ENCODE measurements at regions not wholly inside any gene's neighbourhood (a gene's known extent, or its start where the extent isn't known, plus 50 kb on each side); places are given as distances from the start of the nearest gene placed in this dataset.
A peak's percentile ranks its signal among the peaks of the same experiment; 100 is the strongest.

DNA sequence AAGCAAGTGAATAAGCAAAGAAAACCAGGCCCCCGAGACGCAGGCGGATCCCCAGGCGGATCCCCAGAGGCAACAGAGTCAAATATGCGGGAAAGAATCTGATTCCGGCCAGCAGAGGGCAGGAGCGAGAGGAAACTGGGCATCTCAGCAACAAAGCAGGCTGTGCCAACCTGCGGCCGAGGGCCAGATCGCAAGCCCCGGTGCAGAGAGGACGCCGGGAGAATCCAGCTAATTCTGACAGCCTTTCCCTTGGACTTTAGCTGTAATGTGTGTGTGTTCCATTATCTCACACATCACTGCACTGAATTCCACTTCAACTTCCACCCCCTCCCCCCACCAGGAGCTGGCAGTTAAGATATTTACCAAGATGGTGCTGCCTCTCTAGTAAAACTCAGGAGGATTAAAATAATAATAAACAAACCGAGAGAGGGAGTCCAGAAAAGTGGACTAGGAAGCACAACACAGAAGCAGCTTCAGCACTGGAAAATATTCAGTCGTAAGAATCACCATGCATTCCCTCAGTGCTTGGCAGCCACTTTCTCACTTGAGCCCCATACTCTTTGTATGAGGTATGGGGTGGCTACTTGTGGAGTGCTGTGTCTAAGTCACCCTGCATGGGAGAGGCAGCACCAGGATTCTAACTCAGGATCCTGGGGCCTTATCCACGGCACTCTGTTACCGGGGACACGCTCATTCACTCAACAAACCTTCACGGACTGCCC is 66.2 kb upstream of the SNX9 start:
- DNase-seq (ENCODE audit: low spot score), result peak; percentile 84

DNA sequence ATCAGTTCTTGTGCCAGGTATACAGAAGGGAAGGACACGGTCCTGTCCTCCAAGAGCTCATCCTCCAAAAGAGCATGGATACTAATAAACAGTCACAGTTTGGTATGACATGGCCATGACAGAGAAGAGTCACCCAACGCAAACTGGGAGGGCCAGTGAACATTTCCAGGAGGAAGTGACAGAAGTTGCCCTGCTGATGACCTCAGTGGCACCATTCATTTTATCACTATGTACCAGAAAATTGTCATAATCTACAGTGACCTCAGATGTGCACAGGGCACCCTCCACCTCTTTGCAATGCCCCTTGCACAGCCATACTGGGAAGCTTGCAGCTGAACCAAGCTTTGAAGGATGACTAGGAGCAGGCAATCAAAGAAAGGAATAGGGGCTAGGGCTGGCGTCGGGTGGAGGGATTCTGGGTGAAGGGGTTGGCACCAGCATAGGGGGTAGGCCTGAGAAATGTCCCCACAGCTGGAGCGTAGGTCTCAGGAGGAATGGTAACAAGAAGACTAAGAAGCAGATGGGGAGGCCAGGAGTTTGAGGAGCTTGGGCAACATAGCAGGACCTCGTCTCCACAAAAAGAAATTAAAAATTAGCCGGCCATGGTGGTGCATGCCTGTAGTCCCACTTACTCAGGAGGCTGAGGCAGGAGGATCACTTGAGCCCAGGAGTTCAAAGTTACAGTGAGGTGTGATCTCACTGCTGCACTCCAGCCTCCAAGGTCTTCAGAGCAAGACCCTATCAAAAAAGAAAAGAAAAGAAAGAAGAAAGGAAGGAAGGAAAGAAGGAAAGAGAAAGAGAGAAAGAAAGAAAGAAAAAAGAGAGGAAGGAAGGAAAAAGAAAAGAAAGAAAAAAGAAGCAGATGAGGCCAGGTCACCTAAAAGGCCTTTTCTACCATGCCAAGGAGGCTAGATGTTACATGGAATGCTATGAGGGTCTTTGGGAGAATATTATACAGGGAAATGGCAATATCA is 65.3 kb upstream of the SNX9 start:
- no peak for DNase-seq (ENCODE audit: low spot score)

DNA sequence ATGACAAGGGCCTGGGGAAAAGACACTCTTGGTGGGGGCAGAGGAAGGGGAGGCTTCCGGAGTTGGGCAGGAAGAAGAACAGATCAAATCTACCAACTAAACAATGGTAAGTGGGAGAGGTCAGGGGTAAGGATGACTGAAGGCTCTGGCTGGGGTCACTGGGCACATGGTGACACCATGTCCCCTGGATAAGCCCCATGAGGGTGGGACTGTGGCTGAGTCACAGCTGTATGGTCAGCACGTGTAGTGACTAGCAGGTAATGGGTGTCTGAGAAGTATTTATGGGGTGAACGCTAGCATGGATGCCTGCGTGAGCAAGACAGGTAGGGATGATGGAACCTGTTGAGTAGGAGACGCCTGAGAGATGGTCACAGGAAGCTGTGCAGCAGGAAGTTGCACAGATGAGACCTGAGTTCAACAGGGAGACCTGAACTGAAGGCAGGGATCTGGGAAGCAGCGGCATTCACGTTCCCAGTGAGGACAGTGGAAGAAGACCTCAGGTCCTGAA is 64.5 kb upstream of the SNX9 start:
- DNase-seq (ENCODE audit: low spot score), result no peak

DNA sequence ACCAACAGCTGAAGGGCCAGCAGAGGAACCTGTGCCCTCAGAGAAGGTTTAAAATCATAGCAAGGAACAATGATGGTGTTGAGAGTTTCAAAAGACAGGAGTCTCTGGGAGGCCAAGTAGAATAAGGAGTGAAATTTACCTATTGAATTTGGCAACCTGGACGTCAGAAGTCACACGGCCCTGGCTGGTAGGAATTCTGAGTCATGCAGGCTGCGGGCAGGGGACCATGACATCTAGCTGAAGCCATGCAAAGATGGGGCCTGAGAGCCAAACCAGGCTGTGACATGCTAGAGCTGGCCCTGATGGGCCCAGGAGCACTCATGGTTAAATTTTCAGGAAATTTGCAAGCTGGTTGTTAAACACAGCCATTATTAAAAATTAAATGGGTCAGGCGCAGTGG is 64.0 kb upstream of the SNX9 start:
- DNase-seq (ENCODE audit: low spot score), result no peak

DNA sequence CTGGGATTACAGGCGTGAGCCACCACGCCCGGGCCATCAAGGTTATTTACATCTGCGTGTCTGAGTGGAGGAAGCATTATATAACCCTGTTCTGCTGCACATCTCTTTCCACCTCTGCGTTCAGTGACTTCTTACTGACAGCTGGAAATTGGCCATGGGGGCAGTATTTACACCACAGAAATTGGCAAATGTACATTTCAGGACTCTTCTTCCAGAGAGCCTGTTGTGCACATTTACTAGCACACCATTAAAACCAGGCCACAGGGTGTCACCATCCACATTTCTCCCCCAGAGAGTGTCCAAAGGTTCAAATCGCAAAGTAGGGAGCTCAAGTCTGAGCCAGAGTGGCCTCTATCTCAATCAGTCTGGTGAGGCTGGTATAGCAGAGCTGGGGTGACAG is 62.9 kb upstream of the SNX9 start:
- DNase-seq (ENCODE audit: low spot score), result no peak

DNA sequence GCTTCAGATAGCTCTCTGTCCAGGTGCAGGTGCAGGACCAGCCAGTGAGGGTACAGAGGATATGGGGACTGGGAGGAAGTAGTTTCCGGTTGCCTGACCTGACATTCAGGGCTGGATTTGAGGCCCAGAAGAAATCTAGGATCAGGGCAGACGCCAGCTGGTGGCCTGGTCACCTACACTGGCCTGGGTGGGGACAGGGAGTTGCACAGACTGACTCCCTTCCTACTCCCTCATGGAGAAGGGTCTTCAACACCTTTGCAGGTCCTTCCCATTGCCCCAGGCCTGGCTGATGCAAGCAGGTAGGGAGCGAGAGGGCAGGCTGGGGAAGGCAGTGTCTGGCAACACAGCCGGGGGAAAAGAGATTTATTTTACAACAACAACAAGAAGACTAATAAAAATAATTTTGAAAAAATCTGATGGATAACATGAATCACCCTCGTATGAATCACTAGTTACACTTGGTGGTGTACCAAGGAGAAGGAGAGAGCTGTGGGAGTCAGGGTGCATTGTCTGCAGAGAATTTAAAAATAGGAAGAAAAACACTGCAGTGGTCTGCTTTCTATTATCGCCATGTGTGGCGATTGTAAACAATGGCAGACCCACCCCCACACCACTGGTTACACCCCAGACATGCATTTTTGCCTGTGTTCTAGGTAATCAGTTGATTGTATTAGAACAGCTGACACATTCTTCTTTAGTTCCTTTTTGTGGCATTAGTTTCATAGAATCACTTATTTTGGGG is 62.3 kb upstream of the SNX9 start:
- no peak for DNase-seq (ENCODE audit: low spot score)

DNA sequence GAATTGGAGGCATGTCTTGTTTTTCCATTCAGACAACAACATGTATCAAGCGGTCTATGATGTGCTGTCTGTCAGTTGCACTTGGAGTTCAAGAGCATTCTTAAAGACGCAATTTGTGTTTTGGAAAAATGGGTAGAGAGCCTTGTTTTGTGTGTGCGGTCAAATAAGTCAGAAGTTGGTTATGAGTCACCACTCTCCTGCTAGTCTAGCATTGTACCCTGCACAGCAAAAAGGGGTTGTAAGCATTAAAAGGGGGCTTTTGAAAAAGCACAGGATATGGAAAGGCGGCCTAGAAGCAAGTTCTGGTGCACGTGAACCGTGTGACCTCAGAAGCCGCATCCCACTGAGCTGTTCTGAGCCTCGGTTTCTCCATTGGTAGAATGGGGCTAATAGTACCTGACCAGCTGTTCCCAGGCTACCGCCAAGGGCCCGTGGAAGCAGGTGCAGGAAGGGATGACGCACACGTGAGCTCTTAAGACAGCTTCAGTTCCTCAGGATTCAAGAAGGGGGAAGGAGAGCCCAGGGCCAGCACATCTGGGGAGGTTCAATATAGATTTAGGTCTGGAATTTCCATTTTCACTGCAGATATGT is 61.6 kb upstream of the SNX9 start:
- no peak for DNase-seq (ENCODE audit: low spot score)

DNA sequence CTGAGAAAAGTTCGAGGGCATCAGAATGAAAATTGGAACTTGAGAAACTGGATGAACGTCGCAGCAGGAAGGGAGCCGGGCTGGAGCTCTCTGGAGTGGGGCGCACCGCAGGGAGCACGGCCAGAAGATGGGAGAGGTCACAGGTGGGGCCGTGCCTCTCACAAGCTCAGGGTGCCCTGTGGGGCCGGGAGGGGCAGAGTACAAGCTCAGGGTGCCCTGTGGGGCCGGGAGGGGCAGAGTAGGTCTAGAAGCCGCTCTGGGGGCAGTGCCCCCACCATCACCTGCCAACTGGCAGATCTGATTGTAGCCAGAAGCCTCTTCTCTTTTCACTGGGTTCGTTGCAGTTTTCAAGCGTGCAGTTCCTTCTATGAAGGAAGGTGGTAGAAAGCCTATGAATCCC is 61.1 kb upstream of the SNX9 start:
- DNase-seq (ENCODE audit: low spot score), result no peak

DNA sequence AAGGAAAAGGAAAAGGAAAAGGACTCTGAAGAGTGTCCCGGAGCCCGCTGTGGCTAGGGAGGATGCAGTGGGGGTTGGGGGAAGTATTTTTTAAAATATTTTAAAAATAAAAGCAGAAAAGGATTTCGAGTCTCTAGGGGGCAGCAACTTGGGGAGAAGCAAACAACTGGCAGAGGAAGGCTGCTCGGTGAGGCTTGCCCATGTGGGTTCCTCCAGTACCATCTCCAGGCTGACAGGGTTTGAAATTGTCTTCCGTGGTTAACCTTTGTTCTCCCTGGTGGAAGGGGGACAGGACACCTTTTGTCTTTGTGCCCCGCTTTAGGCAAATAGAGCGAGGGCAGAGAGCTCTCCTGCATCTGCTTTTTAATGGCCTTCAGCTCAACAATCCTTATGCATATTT is 60.4 kb upstream of the SNX9 start:
- DNase-seq (ENCODE audit: low spot score), result no peak

DNA sequence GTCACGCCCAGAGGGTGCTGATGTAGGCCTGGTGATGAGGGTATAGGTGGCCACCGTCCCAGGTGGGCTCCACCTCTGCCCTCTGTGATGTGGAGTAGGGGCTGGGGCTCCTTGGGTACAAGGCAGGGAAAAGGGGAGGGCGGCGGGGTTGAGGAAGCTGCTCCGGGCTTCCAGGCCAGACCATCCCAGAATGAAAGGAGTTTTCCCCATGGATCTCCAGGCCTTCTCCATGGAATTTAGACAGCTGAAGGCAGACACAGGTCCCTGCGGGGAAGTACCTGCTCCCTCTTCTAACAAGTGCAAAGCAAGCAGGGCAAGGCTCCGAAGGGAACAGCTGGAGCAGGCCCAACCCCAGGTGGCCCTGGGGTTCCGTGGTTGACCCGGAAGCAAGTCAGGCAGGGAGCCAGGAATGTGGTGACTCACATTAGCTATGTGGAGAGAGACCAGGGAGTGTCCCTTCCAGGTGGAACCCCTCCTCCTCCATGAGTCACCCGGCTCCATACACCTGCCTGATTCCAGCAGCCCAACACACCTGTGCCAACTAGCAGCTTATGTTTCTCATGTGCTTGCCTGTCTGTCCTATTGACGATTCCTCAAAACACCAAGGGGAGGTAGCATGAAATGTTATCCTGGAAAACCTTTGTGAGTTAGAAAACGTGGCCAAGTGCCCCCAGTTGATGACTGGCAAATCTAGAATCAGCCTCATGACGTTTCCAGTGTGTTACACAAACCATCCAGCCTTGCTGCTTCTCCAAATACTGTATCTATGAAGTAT is 59.7 kb upstream of the SNX9 start:
- DNase-seq (ENCODE audit: low spot score), result peak; percentile 42

DNA sequence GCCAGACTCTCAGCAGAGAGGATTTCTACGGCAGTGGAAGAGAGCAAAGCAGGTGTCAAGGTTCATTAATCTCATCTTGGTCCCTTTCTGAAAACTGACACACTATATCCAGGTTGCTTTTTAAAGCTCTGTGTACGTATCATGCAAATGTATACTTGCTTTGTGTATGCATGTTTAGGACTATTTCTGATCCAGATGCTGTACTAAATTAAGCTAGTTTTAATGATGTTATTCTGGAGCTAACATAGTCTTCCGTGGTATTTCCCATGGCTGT is 59.2 kb upstream of the SNX9 start:
- no peak for DNase-seq (ENCODE audit: low spot score)

DNA sequence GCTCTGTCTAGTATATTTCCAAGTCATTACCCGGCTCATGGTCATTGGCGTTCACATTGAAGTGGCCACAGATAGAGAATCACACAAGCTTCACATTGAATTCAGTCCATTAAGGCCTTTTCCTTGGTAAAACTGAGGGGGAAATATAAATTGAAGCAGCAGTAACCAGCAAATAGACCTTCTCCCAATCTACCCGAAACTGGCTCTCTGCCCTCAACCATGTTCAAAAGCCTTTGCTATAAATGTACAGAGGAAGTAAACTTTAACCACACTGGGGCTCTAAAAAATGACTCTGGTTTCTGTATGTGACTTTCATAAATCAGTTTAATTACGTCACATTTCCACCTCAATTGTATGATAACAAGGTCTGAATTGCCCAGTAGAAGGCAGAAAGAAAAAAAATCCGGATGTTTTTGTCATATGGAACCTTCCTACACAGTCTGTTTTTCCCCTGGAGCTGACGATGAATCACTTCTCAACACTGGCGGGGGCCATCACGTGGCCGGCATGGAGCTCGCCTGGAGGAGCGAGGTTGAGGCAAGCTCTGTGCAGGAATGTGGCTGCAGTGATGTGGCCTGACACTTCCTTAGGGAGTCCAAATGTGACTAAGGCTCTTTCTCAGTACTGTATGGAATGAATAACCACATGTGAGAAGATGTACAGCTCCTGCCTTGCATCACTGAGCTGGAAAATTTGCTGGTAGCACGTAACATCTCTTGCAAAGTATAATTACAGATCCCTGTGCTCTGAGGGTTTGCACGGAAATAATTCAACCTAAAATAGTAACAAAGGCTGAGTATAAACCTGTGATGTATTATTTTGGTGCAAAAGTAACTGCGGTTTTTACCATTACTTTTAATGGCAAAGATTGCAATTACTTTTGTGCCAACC is 58.6 kb upstream of the SNX9 start:
- peak; percentile 37 for DNase-seq (ENCODE audit: low spot score)

DNA sequence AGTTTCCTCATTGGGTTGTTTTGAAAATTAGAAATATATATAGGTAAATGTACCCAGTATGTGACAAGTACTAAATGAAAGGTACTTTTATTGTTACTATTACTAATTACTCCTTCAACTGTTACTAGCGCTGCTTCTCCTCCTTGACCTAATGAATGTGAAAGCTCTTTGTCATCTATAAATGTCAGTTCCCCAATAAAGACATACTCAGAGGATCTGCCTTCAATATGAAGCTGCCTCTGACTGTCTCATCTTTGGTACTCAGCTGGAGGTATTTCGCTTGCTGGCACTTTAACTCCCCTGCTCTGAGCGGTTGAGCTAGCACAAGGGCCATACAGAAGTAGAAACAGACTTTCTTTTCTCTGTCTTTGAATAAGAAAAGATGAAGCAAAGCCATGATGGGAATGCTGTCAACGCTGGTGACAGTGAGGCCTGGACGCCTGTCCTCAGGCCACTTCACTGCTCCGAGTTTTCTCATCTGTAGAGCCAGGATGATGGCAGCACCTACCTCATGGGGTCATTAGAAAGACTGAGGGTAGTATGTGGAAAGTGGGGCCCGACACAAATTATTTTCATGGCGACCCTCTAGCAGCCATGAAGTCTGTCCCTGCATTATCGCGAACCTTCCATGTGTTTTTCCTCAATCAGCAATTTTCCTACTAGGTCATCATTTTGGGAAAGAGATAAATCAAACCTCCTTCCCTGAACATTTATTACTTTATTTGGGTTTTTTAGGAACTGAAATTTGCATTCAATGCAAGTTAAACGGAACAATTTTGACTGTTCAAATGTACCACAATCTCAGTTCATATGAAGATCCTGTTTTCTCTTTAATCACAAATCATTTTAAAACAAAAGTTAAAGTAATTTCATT is 55.9 kb upstream of the SNX9 start:
- no peak for DNase-seq (ENCODE audit: low spot score)

DNA sequence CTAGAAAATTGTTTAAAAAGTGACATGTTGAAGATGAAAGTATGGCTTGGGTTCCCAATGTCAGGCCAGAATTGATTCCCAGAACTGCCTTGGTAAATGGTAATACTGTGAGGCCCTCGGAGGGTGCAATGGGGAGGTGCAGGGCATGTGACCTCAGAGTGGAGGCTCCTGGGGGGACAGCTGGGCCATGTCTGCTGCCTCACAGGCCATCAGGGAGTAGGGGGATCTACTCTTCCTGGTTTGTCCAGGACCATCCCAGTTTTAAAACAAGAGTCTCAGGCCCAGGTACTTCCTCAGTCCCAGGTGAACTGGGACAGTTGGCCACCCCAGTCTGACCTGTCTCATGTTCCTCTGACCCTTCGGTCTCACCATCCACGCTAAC is 55.3 kb upstream of the SNX9 start:
- no peak for DNase-seq (ENCODE audit: low spot score)

DNA sequence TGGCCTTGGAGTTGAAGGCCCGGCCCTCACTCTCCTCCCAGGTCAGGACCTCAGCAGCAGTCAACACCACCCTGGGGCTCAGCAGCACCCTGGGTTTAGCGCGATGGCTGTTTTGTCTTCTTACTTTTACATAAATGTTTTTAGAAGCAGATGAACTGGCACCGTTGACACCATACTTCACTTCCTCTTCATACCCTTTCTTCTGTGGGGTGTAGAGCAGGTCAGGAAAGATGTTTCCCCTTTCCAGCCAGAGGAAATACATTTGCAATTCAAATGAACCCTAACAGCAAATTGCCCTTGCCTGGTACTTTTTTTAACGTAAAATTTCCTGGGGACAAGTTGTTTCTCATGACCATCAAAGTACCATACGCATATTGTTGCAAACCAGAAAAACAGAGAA is 54.7 kb upstream of the SNX9 start:
- DNase-seq (ENCODE audit: low spot score), result no peak

DNA sequence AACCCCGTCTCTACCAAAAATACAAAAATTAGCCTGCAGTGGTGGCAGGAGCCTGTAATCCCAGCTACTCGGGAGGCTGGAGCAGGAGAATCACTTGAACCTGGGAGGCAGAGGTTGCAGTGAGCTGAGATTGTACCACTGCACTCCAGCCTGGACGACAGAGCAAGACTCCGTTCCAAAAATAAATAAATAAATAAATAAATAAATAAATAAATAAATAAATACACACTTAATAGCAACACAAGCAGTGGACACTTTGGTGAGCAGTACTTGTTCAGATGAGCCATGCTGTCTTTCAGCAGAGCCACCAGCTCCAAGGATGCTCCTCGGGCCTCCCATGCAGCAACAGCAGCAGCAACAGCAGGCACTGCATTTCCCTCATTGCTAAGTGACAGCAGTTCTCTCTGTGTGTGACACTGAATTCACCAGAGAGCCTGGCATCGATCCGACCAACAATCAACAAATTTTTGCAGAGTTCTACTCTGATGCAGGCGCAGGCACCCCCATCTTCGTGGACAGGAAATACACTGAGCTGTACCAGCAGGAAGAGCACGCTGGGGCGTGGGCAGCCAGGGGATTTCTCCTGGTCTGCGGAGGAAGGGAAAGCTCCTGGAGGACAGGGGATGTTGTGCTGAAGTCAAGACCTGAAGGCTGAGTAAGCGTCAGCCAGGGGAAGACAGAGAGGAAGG is 54.0 kb upstream of the SNX9 start:
- DNase-seq (ENCODE audit: low spot score), result no peak

DNA sequence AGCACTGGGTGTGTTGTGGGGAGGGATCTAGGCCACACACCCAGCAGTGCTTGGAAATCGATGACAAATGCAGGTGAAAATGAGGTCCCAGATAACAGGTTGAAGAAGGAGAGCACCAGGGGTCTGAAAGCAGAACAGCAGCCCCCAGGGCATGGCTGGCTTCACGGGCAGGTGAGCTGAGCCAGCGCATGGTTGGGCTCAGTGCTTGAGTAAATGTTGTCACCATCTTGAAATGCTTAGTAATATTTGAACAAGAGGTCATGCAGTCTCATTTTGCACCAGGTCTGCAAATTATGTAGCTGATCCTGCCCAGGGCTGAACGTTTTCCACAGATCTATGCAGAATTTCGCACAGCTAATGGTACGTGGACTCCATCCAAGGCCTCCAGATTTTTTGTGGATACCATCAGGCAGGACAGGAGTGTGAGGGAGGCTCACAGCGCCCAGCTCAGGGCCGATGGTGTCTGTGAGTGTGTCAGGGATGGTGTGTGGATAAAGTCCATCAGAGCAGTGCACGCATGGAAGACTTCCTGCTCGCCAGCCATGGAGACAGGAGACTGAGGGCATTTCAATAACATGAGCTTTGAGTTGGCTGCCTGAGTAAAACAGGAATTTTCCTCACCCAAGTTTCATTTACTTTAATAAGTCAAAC is 53.1 kb upstream of the SNX9 start:
- DNase-seq (ENCODE audit: low spot score), result no peak

DNA sequence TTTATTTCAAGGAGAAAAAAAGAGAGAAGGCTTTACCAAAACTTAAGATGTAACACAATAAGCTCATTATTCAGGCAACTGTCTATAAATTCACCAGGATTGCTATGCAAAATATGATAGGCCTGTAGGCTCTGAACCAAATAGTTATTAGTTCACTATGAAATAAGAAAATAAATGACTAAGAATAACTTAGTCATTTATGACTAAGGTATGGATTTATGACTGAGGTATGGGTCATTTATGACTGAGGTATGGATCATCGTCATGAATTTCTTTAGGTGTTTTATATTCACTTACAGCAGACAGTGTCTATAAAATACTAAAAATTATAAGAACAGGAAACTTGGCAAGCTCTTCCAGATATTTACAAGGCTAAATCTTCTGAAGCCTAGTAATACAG is 52.1 kb upstream of the SNX9 start:
- DNase-seq (ENCODE audit: low spot score), result no peak
